Activated B cell treated with CpG ODN at 0.5 μM for 24 hours (primary cell): ENCODE measurements at regions not wholly inside any gene's neighbourhood (a gene's known extent, or its start where the extent isn't known, plus 50 kb on each side); places are given as distances from the start of the nearest gene placed in this dataset.

Experiments
- ATAC-seq: fragments of 200-7000 bp; cut with Tn5 transposase; one replicate; pipeline ENCODE4 v1.10.0; 2021; ENCODE audit warnings: low read depth, mild to moderate bottlenecking, moderate library complexity
- CTCF ChIA-PET: fragments of 350-600 bp; sonication (Branson Sonifier 250); formaldehyde crosslinking; loops from one replicate; lab custom pipeline; 2021; ENCODE audit warnings: antibody characterized with exemption; lab: Charles Lee
- POLR2A ChIA-PET: fragments of 350-600 bp; sonication (Branson Sonifier 250); formaldehyde crosslinking; loops from one replicate; lab custom pipeline; 2021; ENCODE audit warnings: antibody characterized with exemption; lab: Charles Lee
- DNase-seq: peaks from one replicate; pipeline ENCODE4 v3.0.0; 2022
- H3K27ac Mint-ChIP-seq: one replicate; pipeline ENCODE4 v1.8.0; 2020; ENCODE audit warnings: mixed read lengths
- H3K27me3 Mint-ChIP-seq: one replicate; pipeline ENCODE4 v1.8.0; 2021; ENCODE audit warnings: mixed read lengths
- H3K36me3 Mint-ChIP-seq: one replicate; pipeline ENCODE4 v1.8.0; 2021; ENCODE audit warnings: low read depth, mixed read lengths
- H3K4me1 Mint-ChIP-seq: one replicate; pipeline ENCODE4 v1.8.0; 2021; ENCODE audit warnings: mixed read lengths
- H3K4me3 Mint-ChIP-seq: one replicate; pipeline ENCODE4 v1.8.0; 2020; ENCODE audit warnings: mild to moderate bottlenecking, mixed read lengths
- H3K9me3 Mint-ChIP-seq: one replicate; pipeline ENCODE4 v1.8.0; 2020; ENCODE audit warnings: mixed read lengths
- CTCF ChIP-seq: fragments of 200-600 bp; IDR thresholded peaks from one replicate; pipeline ENCODE4 v1.8.0; 2022; ENCODE audit warnings: antibody characterized with exemption, mild to moderate bottlenecking
- intact Hi-C: fragments of 100-400 bp; cut with micrococcal nuclease; formaldehyde crosslinking; loops from one replicate; pipeline ENCODE4 v1.15.1; 2024

- no peak overlapping the region for H3K27ac Mint-ChIP-seq
- ChIA-PET CTCF (no interaction called here), POLR2A (no interaction called here)
- no peak for TF ChIP-seq CTCF
- no peak overlapping the region for H3K4me3 Mint-ChIP-seq
- no peak for DNase-seq
- H3K36me3 Mint-ChIP-seq: no peaks in the 10 kb centered on the region
- no peaks in the 10 kb centered on the region for H3K4me1 Mint-ChIP-seq
- no peak for ATAC-seq
- no peaks in the 10 kb centered on the region for H3K9me3 Mint-ChIP-seq
- intact Hi-C loops: no loop called here
- no peaks in the 10 kb centered on the region for H3K27me3 Mint-ChIP-seq
Observed at GRCh38 chr16:5506021-5506420, 408.4 kb upstream of the EEF2KMT start.

DNA sequence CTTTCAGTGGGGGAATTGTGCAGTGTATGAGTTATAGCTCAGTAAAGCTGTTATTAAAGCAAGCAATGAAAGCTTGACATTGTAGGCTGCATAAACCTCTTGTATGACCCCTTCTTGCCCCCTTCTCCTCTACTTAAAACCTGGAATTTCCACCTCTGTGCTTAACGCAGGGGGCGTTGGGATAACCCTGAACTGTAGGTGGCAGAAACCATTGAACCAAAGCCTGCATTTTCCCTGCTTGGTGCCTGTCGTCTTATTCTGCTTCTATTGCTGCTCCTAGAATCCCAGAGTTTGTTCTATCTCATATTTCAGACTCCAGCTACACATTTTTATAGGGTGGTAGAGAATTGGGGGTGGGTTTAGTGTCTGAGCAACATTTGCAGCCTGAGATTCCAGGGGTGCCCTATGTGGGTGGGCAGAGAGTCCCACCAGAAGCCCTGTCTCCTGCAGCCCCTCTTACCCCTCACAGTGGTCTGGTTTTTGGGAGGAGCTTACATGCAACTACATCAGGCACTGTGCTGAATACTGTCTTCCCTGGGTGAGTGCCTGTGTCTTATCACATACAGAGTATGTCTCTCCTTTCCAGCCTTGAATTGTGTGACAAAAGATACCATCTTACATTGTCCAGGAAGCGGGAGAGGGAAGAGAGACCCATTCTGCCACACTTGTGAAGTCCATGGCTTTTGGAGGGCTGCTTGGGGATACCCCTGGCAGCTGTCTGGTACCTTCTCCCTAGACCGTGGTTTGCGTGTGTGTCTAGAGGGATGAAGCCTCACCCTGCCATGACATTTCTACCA, 407.7 kb upstream of the EEF2KMT start:
- POLR2A ChIA-PET: no interaction called here
- DNase-seq: no peak
- Mint-ChIP-seq H3K9me3 (no peaks in the 10 kb centered on the region), H3K4me1 (no peaks in the 10 kb centered on the region), H3K36me3 (no peaks in the 10 kb centered on the region), H3K27ac (no peak overlapping the region), H3K4me3 (no peak overlapping the region), H3K27me3 (no peaks in the 10 kb centered on the region)
- no peak for ATAC-seq
- intact Hi-C loops: no loop called here
- CTCF ChIA-PET: no interaction called here
- no peak for TF ChIP-seq CTCF

GRCh38 chr16:5504064-5504781, 406.6 kb upstream of the EEF2KMT start:
- intact Hi-C loops: no loop called here
- CTCF ChIA-PET: no interaction called here

DNA sequence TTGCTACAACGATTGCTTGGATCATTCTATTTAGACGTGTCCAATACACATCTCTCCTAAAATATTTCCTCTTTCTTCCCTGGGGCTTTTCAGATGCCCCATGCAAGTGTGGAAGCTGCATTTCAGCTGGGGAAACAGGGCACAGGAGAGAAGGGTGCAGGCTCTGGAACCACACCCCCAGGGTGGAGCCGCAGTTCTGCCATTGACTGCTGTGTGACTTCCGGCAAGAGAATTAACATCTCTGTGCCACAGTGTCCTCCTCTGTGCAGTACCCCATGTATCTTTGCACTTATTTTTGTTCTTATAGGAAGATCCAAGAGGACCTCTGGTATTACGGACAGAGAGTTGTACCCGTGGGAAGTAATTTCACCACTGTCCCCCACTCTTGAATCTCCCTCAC, 405.3 kb upstream of the EEF2KMT start:
- intact Hi-C loops: no loop called here
- DNase-seq: no peak
- Mint-ChIP-seq H3K27ac (no peak overlapping the region), H3K4me1 (no peaks in the 10 kb centered on the region), H3K4me3 (no peak overlapping the region), H3K36me3 (no peaks in the 10 kb centered on the region), H3K27me3 (no peaks in the 10 kb centered on the region), H3K9me3 (no peaks in the 10 kb centered on the region)
- POLR2A ChIA-PET: no interaction called here
- no peak for TF ChIP-seq CTCF
- no peak for ATAC-seq
- CTCF ChIA-PET: no interaction called here

More at GRCh38 chr16:5504064-5504781, 406.6 kb upstream of the EEF2KMT start:
- POLR2A ChIA-PET: no interaction called here
- Mint-ChIP-seq H3K4me1 (no peaks in the 10 kb centered on the region), H3K27ac (no peak overlapping the region), H3K4me3 (no peak overlapping the region), H3K27me3 (no peaks in the 10 kb centered on the region), H3K36me3 (no peaks in the 10 kb centered on the region), H3K9me3 (no peaks in the 10 kb centered on the region)
- no peak for DNase-seq
- ATAC-seq: no peak
- TF ChIP-seq CTCF: no peak

DNA sequence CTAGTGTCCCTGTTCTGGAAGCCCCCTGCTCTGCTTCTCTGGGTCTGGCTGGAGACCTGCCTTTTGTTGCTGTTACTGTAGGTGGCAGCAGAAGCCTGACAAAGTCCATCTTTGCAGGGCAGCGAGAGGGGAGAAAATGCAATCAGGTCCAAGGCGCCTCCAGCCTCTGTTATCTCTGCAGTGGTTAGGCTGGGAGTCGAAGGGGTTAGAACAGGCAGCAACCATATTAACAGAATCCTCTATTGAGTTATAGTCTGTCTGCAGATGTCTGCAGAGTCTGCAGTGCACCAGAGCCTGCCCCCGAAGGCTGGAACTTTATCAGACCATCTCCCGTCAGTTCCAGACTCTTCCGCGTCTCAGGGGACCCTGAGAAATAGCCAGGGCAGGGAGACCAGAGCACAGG, 404.9 kb upstream of the EEF2KMT start:
- ATAC-seq: no peak
- intact Hi-C loops: no loop called here

More for the DNA sequence above, 404.9 kb upstream of the EEF2KMT start:
- Mint-ChIP-seq H3K4me1 (no peaks in the 10 kb centered on the region), H3K36me3 (no peaks in the 10 kb centered on the region), H3K27ac (no peak overlapping the region), H3K4me3 (no peak overlapping the region), H3K9me3 (no peaks in the 10 kb centered on the region), H3K27me3 (no peaks in the 10 kb centered on the region)
- ChIA-PET CTCF (no interaction called here), POLR2A (no interaction called here)
- DNase-seq: no peak
- no peak for TF ChIP-seq CTCF
